Fibroblast of lung (primary cell): ENCODE measurements at regions not wholly inside any gene's neighbourhood (a gene's known extent, or its start where the extent isn't known, plus 50 kb on each side); places are given as distances from the start of the nearest gene placed in this dataset.

ENCODE experiments used
- DNase-seq, 2 donors: peaks; one replicate each; pipeline versions ENCODE4 v3.0.0 to v3.0.0-alpha.2; 2010; ENCODE audit warnings: low read depth in 2 of 2
- H2AFZ ChIP-seq: 2 replicates; pipeline ENCODE4 v1.5.1; 2012; ENCODE audit warnings: low read length, control low read depth, inconsistent platforms
- H3K27ac ChIP-seq: 2 replicates; pipeline ENCODE4 v1.5.1; 2011; ENCODE audit warnings: low read length, control low read depth; ENCODE audit not compliant: insufficient read depth
- H3K27me3 ChIP-seq: 2 replicates; pipeline ENCODE4 v1.5.1; 2011; ENCODE audit warnings: mild to moderate bottlenecking, low read length; ENCODE audit not compliant: control insufficient read depth, insufficient read depth
- H3K36me3 ChIP-seq: 2 replicates; pipeline ENCODE4 v1.5.1; 2011; ENCODE audit warnings: low read length; ENCODE audit not compliant: control insufficient read depth, insufficient read depth
- H3K4me1 ChIP-seq: 2 replicates; pipeline ENCODE4 v1.5.1; 2011; ENCODE audit warnings: low read length; ENCODE audit not compliant: control insufficient read depth, insufficient read depth; ENCODE audit errors: extremely low read depth
- H3K4me2 ChIP-seq: 2 replicates; pipeline ENCODE4 v1.5.1; 2011; ENCODE audit warnings: low read length, control low read depth; ENCODE audit not compliant: insufficient read depth; ENCODE audit errors: extremely low read depth
- H3K4me3 ChIP-seq, 4 experiments: fragments of 200-600 bp in 1 of 4; sonication (generic) in 1 of 4; replicated peaks in 1 of 4; 2 replicates each; pipeline ENCODE4 v1.5.1; 2011 to 2016; ENCODE audit warnings: low read length in 4 of 4, low read depth in 3 of 4, mild to moderate bottlenecking in 3 of 4, control low read depth in 2 of 4, inconsistent platforms in 1 of 4, mixed read lengths in 1 of 4; ENCODE audit not compliant: insufficient read depth in 1 of 4; ENCODE audit errors: control extremely low read depth in 1 of 4
- H3K79me2 ChIP-seq: 2 replicates; pipeline ENCODE4 v1.5.1; 2012; ENCODE audit warnings: mild to moderate bottlenecking, low read length, inconsistent platforms; ENCODE audit not compliant: control insufficient read depth, insufficient read depth
- H3K9ac ChIP-seq: 2 replicates; pipeline ENCODE4 v1.5.1; 2011; ENCODE audit warnings: mild to moderate bottlenecking, low read length, control low read depth; ENCODE audit not compliant: insufficient read depth
- H3K9me3 ChIP-seq: 2 replicates; pipeline ENCODE4 v1.5.1; 2012; ENCODE audit warnings: low read depth, low read length; ENCODE audit not compliant: control insufficient read depth, insufficient read depth
- H4K20me1 ChIP-seq: 2 replicates; pipeline ENCODE4 v1.5.1; 2011; ENCODE audit warnings: low read length; ENCODE audit not compliant: control insufficient read depth, insufficient read depth; ENCODE audit errors: extremely low read depth
- CTCF ChIP-seq, 2 donors: IDR thresholded peaks in 1 of 2; conservative IDR thresholded peaks in 1 of 2; 1 replicate in 1 of 2; 2 replicates in 1 of 2; pipeline ENCODE4 v1.5.1; 2011 to 2012; ENCODE audit warnings: low read length in 2 of 2, control low read depth in 1 of 2, inconsistent platforms in 1 of 2, low read depth in 1 of 2, mild to moderate bottlenecking in 1 of 2
- EZH2 ChIP-seq: IDR thresholded peaks from 2 replicates; pipeline ENCODE4 v1.5.1; 2012; ENCODE audit warnings: low read length, control low read depth, mild to moderate bottlenecking; ENCODE audit errors: missing control alignments

GRCh38 chr5:6829150-6829784 is 116.0 kb downstream of the TENT4A start:
- Histone ChIP-seq H3K9ac (no peak overlapping the region), H3K4me3 (no peak overlapping the region), H3K36me3 (no peaks in the 10 kb centered on the region), H2AFZ (no peak overlapping the region), H3K27ac (no peak overlapping the region), H3K4me1 (no peaks in the 10 kb centered on the region), H3K9me3 (peaks cover 5% of the 10 kb centered on the region), H3K27me3 (no peaks in the 10 kb centered on the region), H4K20me1 (no peaks in the 10 kb centered on the region), H3K4me2 (no peak overlapping the region), H3K79me2 (no peaks in the 10 kb centered on the region)
- no peak for DNase-seq
- TF ChIP-seq CTCF (conservative IDR thresholded peaks at IDR 0.05 in 1 of 2, IDR thresholded peaks at IDR 0.05 in 1 of 2; ENCODE audit: low read depth in 1 of 2, low read length in 2 of 2), result no peak
- TF ChIP-seq EZH2, result no peak

- peaks cover 5% of the 10 kb centered on the region for H3K9me3 ChIP-seq
- H4K20me1 ChIP-seq, result no peaks in the 10 kb centered on the region
- H3K4me3 ChIP-seq, result no peak overlapping the region
- H3K27ac ChIP-seq, result no peak overlapping the region
- no peak for TF ChIP-seq CTCF (conservative IDR thresholded peaks at IDR 0.05 in 1 of 2, IDR thresholded peaks at IDR 0.05 in 1 of 2; ENCODE audit: low read depth in 1 of 2, low read length in 2 of 2)
- TF ChIP-seq EZH2, result no peak
- no peak overlapping the region for H2AFZ ChIP-seq
- no peaks in the 10 kb centered on the region for H3K79me2 ChIP-seq
- no peak overlapping the region for H3K9ac ChIP-seq
- H3K4me1 ChIP-seq, result no peaks in the 10 kb centered on the region
- no peak overlapping the region for H3K4me2 ChIP-seq
- H3K27me3 ChIP-seq, result no peaks in the 10 kb centered on the region
- H3K36me3 ChIP-seq, result no peaks in the 10 kb centered on the region
- DNase-seq, result peak in 1 of 2 donors; percentile 1
Measured at GRCh38 chr5:6830643-6831239, 117.5 kb downstream of the TENT4A start.

GRCh38 chr5:6831678-6832671 is 118.7 kb downstream of the TENT4A start:
- Histone ChIP-seq H3K4me3 (no peak overlapping the region), H3K9ac (no peak overlapping the region), H3K27ac (no peak overlapping the region), H3K4me2 (no peak overlapping the region), H2AFZ (no peak overlapping the region), H3K27me3 (no peaks in the 10 kb centered on the region), H4K20me1 (no peaks in the 10 kb centered on the region), H3K79me2 (no peaks in the 10 kb centered on the region), H3K4me1 (no peaks in the 10 kb centered on the region), H3K36me3 (no peaks in the 10 kb centered on the region), H3K9me3 (peaks cover 5% of the 10 kb centered on the region)
- DNase-seq, result no peak
- TF ChIP-seq CTCF (conservative IDR thresholded peaks at IDR 0.05 in 1 of 2, IDR thresholded peaks at IDR 0.05 in 1 of 2; ENCODE audit: low read depth in 1 of 2, low read length in 2 of 2) (no peak), EZH2 (no peak)
